ENCODE measurements at regions not wholly inside any gene's neighbourhood (a gene's known extent, or its start where the extent isn't known, plus 50 kb on each side); places are given as distances from the start of the nearest gene placed in this dataset.

DNA sequence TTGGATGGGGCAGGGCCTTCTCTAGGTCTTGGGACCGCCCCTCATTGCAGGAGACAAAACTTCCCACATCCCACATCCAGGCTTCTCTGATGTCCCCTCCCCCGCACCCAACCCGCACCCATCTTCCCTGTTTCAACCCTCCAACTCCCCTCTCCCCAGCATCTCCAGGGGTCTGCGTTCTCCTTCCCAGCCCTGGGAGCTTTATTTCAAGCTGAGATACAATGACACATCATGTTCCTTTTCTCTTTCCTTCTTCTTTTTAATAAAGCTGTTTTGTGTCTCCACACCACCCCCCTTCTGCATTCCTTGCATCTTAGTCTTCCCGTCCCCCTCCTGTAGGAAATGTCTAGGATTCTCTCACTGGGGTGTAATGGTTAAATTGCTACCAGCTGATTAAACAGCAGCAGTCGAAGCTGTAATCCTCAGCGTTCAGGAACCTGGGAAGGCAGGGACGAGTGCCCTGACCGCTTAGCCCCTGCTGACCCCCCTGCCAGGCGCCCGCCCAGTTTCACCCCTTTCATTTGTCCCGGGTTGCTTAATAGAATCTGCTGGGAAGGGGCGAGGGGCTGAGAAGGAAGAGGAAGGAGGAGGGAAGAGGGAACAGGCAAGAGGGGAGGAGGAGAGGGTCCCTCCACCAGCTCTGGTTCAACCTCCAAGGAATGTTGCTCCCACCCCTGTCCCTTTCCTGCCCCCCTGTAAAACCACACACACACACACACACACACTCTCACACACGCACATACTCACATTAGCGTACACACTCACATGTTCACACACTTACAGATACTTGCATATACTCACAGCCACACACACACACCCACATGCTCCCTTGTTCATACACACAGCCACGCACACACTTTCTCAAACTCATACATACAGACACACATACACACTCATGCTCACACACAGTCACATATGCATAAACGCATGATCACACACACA lies 104.5 kb upstream of the MED13L start:
- no peak overlapping the region for H3K27ac ChIP-seq (ENCODE audit: low read length)
- no peaks in the 10 kb centered on the region for H4K20me1 ChIP-seq (ENCODE audit: insufficient read depth, low read length)
- no peaks in the 10 kb centered on the region for H3K79me2 ChIP-seq (ENCODE audit: low read length)
- no peak overlapping the region for H3K9ac ChIP-seq (ENCODE audit: low read length)
- no peak overlapping the region for H3K4me2 ChIP-seq (ENCODE audit: low read length)
- H2AFZ ChIP-seq (ENCODE audit: low read depth, low read length): no peak overlapping the region
- peaks cover 45% of the 10 kb centered on the region for H3K27me3 ChIP-seq (ENCODE audit: low read depth, low read length)
- no peaks in the 10 kb centered on the region for H3K9me3 ChIP-seq (ENCODE audit: insufficient read depth, low read length)
- H3K36me3 ChIP-seq (replicated peaks; ENCODE audit: low read depth, low read length): no peaks in the 10 kb centered on the region
- H3K4me3 ChIP-seq (ENCODE audit: low read length): no peak overlapping the region
- TF ChIP-seq, protein P1, sequence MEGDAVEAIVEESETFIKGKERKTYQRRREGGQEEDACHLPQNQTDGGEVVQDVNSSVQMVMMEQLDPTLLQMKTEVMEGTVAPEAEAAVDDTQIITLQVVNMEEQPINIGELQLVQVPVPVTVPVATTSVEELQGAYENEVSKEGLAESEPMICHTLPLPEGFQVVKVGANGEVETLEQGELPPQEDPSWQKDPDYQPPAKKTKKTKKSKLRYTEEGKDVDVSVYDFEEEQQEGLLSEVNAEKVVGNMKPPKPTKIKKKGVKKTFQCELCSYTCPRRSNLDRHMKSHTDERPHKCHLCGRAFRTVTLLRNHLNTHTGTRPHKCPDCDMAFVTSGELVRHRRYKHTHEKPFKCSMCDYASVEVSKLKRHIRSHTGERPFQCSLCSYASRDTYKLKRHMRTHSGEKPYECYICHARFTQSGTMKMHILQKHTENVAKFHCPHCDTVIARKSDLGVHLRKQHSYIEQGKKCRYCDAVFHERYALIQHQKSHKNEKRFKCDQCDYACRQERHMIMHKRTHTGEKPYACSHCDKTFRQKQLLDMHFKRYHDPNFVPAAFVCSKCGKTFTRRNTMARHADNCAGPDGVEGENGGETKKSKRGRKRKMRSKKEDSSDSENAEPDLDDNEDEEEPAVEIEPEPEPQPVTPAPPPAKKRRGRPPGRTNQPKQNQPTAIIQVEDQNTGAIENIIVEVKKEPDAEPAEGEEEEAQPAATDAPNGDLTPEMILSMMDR (IDR thresholded peaks at IDR 0.05; ENCODE audit: low read depth, low read length): no peak
- TF ChIP-seq EZH2phosphoT487 (IDR thresholded peaks at IDR 0.05; ENCODE audit: low read depth): no peak
- H3K4me1 ChIP-seq (ENCODE audit: low read length): peaks cover 13% of the 10 kb centered on the region

DNA sequence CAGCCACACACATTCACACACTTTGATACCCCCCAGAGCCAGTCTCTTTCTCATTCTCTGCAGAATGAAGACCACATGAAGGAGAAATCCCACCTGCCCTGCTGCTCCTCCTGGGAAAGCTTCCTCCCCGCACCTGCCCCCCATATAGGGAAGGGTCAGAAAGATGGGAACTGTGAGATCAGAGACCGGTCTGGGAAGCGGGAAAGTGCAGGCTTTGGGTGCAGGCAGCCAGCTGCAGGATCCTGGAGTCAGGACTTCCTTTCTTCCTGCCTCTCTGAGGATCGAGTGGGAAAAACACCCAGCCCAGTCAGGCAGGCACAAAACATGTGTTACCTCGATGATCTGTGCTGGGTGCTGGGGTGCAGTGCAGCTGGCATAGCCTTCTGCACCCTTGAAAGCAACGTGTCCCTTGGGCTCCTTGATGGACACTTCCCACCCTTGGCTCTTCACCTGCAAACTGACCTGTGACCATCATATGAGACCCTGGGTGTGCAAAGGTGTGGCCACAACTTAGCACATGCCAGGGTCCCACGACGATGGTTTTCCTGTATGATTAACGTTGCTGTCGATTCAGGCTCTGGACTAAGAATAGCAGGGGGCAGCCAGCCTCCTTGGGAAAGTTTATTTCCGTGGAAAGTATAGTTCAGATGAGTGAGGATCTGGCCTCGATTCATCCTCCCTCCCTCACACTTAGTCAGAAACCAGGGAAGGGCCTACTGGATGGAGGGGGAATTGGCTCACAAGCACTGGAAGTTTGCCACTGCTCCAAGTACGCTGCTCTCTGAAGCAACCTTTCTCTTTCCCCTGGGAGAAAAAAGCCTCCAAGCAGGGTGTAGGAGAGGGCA lies 105.4 kb upstream of the MED13L start:
- Histone ChIP-seq H3K36me3 (replicated peaks; ENCODE audit: low read depth, low read length) (no peaks in the 10 kb centered on the region), H3K4me3 (ENCODE audit: low read length) (no peak overlapping the region), H3K9ac (ENCODE audit: low read length) (no peak overlapping the region), H3K9me3 (ENCODE audit: insufficient read depth, low read length) (no peaks in the 10 kb centered on the region), H4K20me1 (ENCODE audit: insufficient read depth, low read length) (no peaks in the 10 kb centered on the region), H3K27ac (ENCODE audit: low read length) (no peak overlapping the region), H3K27me3 (ENCODE audit: low read depth, low read length) (peaks cover 48% of the 10 kb centered on the region), H3K79me2 (ENCODE audit: low read length) (no peaks in the 10 kb centered on the region), H3K4me2 (ENCODE audit: low read length) (no peak overlapping the region), H2AFZ (ENCODE audit: low read depth, low read length) (no peak overlapping the region), H3K4me1 (ENCODE audit: low read length) (peaks cover 13% of the 10 kb centered on the region)
- TF ChIP-seq, protein P1 (IDR thresholded peaks at IDR 0.05; ENCODE audit: low read depth, low read length): no peak
- no peak for TF ChIP-seq EZH2phosphoT487 (IDR thresholded peaks at IDR 0.05; ENCODE audit: low read depth)

DNA sequence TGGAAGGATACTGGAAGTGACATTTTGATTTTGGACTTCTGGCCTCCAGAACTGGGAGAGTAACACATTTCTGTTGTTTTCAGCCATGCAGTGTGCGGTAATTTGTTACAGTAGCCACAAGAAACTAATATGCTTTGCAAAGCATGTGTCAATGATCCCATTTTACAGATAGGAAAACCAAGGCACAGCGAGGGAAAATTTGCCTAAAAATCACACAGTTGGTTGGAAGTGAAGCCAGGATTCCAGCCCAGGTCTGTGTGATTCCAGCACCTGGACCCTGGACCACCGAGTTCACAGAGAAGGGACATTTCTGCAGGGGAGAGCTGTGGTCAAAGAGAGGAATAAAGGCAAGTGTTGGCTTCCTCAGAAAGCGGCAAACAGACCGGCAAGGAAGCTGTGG lies 106.7 kb upstream of the MED13L start:
- H3K4me2 ChIP-seq (ENCODE audit: low read length): no peak overlapping the region
- H3K4me1 ChIP-seq (ENCODE audit: low read length): peaks cover 13% of the 10 kb centered on the region
- peaks cover 47% of the 10 kb centered on the region for H3K27me3 ChIP-seq (ENCODE audit: low read depth, low read length)
- H3K9me3 ChIP-seq (ENCODE audit: insufficient read depth, low read length): no peaks in the 10 kb centered on the region
- H3K9ac ChIP-seq (ENCODE audit: low read length): no peak overlapping the region
- no peak overlapping the region for H2AFZ ChIP-seq (ENCODE audit: low read depth, low read length)
- TF ChIP-seq EZH2phosphoT487 (IDR thresholded peaks at IDR 0.05; ENCODE audit: low read depth): no peak
- TF ChIP-seq, protein P1 (IDR thresholded peaks at IDR 0.05; ENCODE audit: low read depth, low read length): no peak
- H3K4me3 ChIP-seq (ENCODE audit: low read length): no peak overlapping the region
- no peaks in the 10 kb centered on the region for H4K20me1 ChIP-seq (ENCODE audit: insufficient read depth, low read length)
- no peaks in the 10 kb centered on the region for H3K36me3 ChIP-seq (replicated peaks; ENCODE audit: low read depth, low read length)
- H3K27ac ChIP-seq (ENCODE audit: low read length): no peak overlapping the region
- H3K79me2 ChIP-seq (ENCODE audit: low read length): no peaks in the 10 kb centered on the region

All from OCI-LY3 (cell line).